Adrenal gland (tissue), 5 donors: ENCODE measurements at regions not wholly inside any gene's neighbourhood (a gene's known extent, or its start where the extent isn't known, plus 50 kb on each side); places are given as distances from the start of the nearest gene placed in this dataset.

Source experiments
- CTCF ChIP-seq, 6 experiments: fragments of 450-650 bp in 4 of 6; fragments of 200-600 bp in 2 of 6; sonication (generic) in 1 of 6; IDR thresholded peaks; 1 replicate in 5 of 6; 2 replicates in 1 of 6; pipeline versions ENCODE4 v1.5.1 to v1.8.0; 2016 to 2021; ENCODE audit warnings: antibody characterized with exemption in 6 of 6, mild to moderate bottlenecking in 2 of 6, moderate library complexity in 1 of 6
- POLR2A ChIP-seq, 2 donors: fragments of 450-650 bp; IDR thresholded peaks; one replicate each; pipeline ENCODE4 v1.6.1; 2017; ENCODE audit warnings: antibody characterized with exemption in 2 of 2, mild to moderate bottlenecking in 2 of 2, moderate library complexity in 1 of 2
- donor health status: DM: no; HTN: no; CAD: no.

GRCh38 chr3:64462203-64462602 lies 225.6 kb downstream of the ADAMTS9 start:
- TF ChIP-seq POLR2A (IDR thresholded peaks at IDR 0.05), result no peak
- no peak for TF ChIP-seq CTCF (IDR thresholded peaks at IDR 0.05)
